ENCODE measurements at regions not wholly inside any gene's neighbourhood (a gene's known extent, or its start where the extent isn't known, plus 50 kb on each side); places are given as distances from the start of the nearest gene placed in this dataset.

DNA sequence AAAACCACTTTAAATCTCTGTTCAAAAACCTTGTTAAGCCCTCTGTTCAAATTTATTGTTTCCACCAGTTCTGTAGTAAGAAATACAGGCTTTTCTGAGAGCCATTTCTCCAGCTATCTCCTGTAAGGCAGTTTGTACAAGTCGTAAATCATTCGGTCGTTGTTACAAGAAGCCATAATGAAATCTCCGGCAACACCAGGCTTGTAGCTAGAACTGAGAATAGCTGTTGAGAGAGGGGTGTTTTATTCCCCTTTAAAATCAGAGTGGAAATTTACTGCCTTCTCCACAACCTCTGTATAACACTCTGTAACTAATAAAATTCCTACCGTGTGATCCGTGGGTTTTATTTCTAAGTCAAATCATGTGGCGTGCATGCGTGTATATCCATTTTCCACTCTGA lies 335.8 kb upstream of the KAZN start:
- Histone ChIP-seq H3K4me1 (ENCODE audit: control insufficient read depth in 1 of 2, extremely low read depth in 1 of 2, insufficient read depth in 2 of 2, low read length in 2 of 2) (no peaks in the 10 kb centered on the region), H3K9me3 (no peaks in the 10 kb centered on the region), H3K27ac (ENCODE audit: low read length) (no peak overlapping the region), H3K27me3 (replicated peaks in 1 of 2; ENCODE audit: control insufficient read depth in 2 of 2, extremely low read depth in 1 of 2, insufficient read depth in 2 of 2, low read length in 1 of 2) (peaks cover 0 to 9% of the 10 kb centered on the region in 2 experiments), H3K4me3 (ENCODE audit: control insufficient read depth in 1 of 2, extremely low read depth in 1 of 2, low read length in 1 of 2) (no peak overlapping the region), H3K36me3 (ENCODE audit: control insufficient read depth in 2 of 2, extremely low read depth in 1 of 2, insufficient read depth in 1 of 2, low read length in 1 of 2) (no peaks in the 10 kb centered on the region)
- whole genome bisulfite sequencing (ENCODE audit: insufficient coverage): no CpG with 5 or more reads among the region's 8 CpGs
- H3K36me3 Mint-ChIP-seq: no peaks in the 10 kb centered on the region
- ChIA-PET POLR2A (no interaction called here), CTCF (no interaction called here)
- H3K27ac Mint-ChIP-seq: no peak overlapping the region
- no peaks in the 10 kb centered on the region for H3K4me1 Mint-ChIP-seq
- H3K4me3 Mint-ChIP-seq: no peak overlapping the region
- ATAC-seq (replicated peaks in 1 of 4) (no peak), DNase-seq (no peak)
- peaks cover 5 to 17% of the 10 kb centered on the region in 2 donors for H3K27me3 Mint-ChIP-seq
- H3K9me3 Mint-ChIP-seq: no peaks in the 10 kb centered on the region

DNA sequence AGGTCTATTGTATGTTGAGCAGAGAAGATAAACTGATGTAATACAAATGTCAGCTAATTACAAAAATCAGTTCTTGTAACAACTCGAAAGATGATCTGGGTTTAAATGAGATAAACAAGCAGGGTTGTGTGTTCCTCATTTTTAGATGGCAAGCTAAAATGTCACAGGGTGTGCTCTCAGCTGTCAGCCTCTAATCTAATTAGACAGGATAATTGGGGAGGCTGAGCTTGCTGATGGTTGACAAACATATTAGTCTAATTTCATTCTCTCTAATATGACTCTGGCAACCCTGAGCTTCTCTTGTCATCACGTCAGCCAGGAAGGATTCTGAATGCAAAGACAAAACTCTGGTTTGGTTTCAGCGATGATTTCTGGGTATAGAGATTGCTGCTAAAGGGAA lies 335.3 kb upstream of the KAZN start:
- no peak overlapping the region for H3K4me3 Mint-ChIP-seq
- H3K36me3 Mint-ChIP-seq: no peaks in the 10 kb centered on the region
- no peaks in the 10 kb centered on the region for H3K9me3 Mint-ChIP-seq

DNA sequence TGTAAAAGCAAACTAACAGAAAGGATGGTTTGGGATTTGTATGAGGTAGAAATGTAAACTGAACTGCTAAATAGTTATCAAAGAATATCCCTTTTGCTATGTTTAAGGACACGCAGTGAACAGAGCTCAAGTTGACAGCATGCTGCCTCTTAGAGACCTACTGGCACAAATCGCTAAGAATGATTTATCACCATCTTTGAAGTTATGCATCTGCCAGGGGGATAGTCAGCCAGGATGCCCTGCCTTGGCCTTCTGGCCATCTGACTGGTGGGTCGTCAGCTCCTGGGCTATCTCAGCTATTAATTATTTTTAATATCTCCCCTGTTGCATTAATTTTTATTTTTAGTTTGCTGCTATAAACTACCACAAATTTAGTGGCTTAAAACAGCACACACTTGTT lies 334.8 kb upstream of the KAZN start:
- no peaks in the 10 kb centered on the region for H3K4me1 Mint-ChIP-seq
- Histone ChIP-seq H3K27ac (ENCODE audit: low read length) (no peak overlapping the region), H3K4me1 (ENCODE audit: control insufficient read depth in 1 of 2, extremely low read depth in 1 of 2, insufficient read depth in 2 of 2, low read length in 2 of 2) (no peaks in the 10 kb centered on the region), H3K4me3 (ENCODE audit: control insufficient read depth in 1 of 2, extremely low read depth in 1 of 2, low read length in 1 of 2) (no peak overlapping the region), H3K36me3 (ENCODE audit: control insufficient read depth in 2 of 2, extremely low read depth in 1 of 2, insufficient read depth in 1 of 2, low read length in 1 of 2) (no peaks in the 10 kb centered on the region), H3K27me3 (replicated peaks in 1 of 2; ENCODE audit: control insufficient read depth in 2 of 2, extremely low read depth in 1 of 2, insufficient read depth in 2 of 2, low read length in 1 of 2) (peaks cover 0 to 9% of the 10 kb centered on the region in 2 experiments), H3K9me3 (no peaks in the 10 kb centered on the region)
- 85% methylated on average over 2 of the region's 3 CpGs for WGBS (ENCODE audit: insufficient coverage)
- H3K4me3 Mint-ChIP-seq: no peak overlapping the region
- H3K36me3 Mint-ChIP-seq: no peaks in the 10 kb centered on the region
- no peak for DNase-seq
- POLR2A ChIA-PET: no interaction called here
- H3K9me3 Mint-ChIP-seq: no peaks in the 10 kb centered on the region
- peaks cover 8 to 17% of the 10 kb centered on the region in 2 donors for H3K27me3 Mint-ChIP-seq
- H3K27ac Mint-ChIP-seq: no peak overlapping the region
- CTCF ChIA-PET: no interaction called here
- ATAC-seq (replicated peaks in 1 of 4): no peak

More for the DNA sequence above, 335.3 kb upstream of the KAZN start:
- DNase-seq: no peak
- Mint-ChIP-seq H3K4me1 (no peaks in the 10 kb centered on the region), H3K27ac (no peak overlapping the region), H3K27me3 (peaks cover 7 to 17% of the 10 kb centered on the region in 2 donors)
- POLR2A ChIA-PET: no interaction called here
- no peaks in the 10 kb centered on the region for H3K9me3 ChIP-seq
- H3K27ac ChIP-seq (ENCODE audit: low read length): no peak overlapping the region
- 83% methylated on average over 1 of the region's 3 CpGs for WGBS (ENCODE audit: insufficient coverage)
- no peak for ATAC-seq (replicated peaks in 1 of 4)
- no peaks in the 10 kb centered on the region for H3K36me3 ChIP-seq (ENCODE audit: control insufficient read depth in 2 of 2, extremely low read depth in 1 of 2, insufficient read depth in 1 of 2, low read length in 1 of 2)
- no peak overlapping the region for H3K4me3 ChIP-seq (ENCODE audit: control insufficient read depth in 1 of 2, extremely low read depth in 1 of 2, low read length in 1 of 2)
- CTCF ChIA-PET: no interaction called here
- no peaks in the 10 kb centered on the region for H3K4me1 ChIP-seq (ENCODE audit: control insufficient read depth in 1 of 2, extremely low read depth in 1 of 2, insufficient read depth in 2 of 2, low read length in 2 of 2)
- peaks cover 0 to 9% of the 10 kb centered on the region in 2 experiments for H3K27me3 ChIP-seq (replicated peaks in 1 of 2; ENCODE audit: control insufficient read depth in 2 of 2, extremely low read depth in 1 of 2, insufficient read depth in 2 of 2, low read length in 1 of 2)

DNA sequence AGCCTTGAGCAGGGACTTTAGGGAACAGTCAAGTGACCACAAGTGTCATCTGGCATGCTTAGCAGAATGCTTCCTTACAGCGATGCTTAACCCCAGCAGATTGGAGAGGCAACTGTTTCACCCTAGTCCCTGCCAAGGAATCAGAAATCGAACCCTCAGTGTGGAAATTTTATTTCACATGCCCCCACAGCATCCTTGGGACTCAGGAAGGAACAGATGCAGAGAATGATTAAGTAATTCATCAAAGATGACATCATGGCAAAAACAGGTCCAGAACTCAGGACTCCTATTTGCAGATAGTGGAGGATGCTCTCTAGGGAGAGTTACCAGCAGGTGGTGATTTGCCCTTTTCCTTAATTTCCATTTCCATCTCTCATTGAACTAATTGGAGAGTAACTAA lies 333.0 kb upstream of the KAZN start:
- Mint-ChIP-seq H3K9me3 (no peaks in the 10 kb centered on the region), H3K4me1 (no peaks in the 10 kb centered on the region), H3K27me3 (peaks cover 6 to 17% of the 10 kb centered on the region in 2 donors), H3K36me3 (no peaks in the 10 kb centered on the region), H3K4me3 (no peak overlapping the region), H3K27ac (no peak overlapping the region)
- Histone ChIP-seq H3K36me3 (ENCODE audit: control insufficient read depth in 2 of 2, extremely low read depth in 1 of 2, insufficient read depth in 1 of 2, low read length in 1 of 2) (no peaks in the 10 kb centered on the region), H3K9me3 (no peaks in the 10 kb centered on the region), H3K4me3 (ENCODE audit: control insufficient read depth in 1 of 2, extremely low read depth in 1 of 2, low read length in 1 of 2) (no peak overlapping the region), H3K4me1 (ENCODE audit: control insufficient read depth in 1 of 2, extremely low read depth in 1 of 2, insufficient read depth in 2 of 2, low read length in 2 of 2) (no peaks in the 10 kb centered on the region), H3K27me3 (replicated peaks in 1 of 2; ENCODE audit: control insufficient read depth in 2 of 2, extremely low read depth in 1 of 2, insufficient read depth in 2 of 2, low read length in 1 of 2) (peaks cover 0 to under 1% of the 10 kb centered on the region in 2 experiments), H3K27ac (ENCODE audit: low read length) (no peak overlapping the region)
- no peak for DNase-seq
- ATAC-seq (replicated peaks in 1 of 4): no peak
- 88% methylated on average over 1 of the region's 2 CpGs for WGBS (ENCODE audit: insufficient coverage)
- POLR2A ChIA-PET: no interaction called here
- CTCF ChIA-PET: no interaction called here

DNA sequence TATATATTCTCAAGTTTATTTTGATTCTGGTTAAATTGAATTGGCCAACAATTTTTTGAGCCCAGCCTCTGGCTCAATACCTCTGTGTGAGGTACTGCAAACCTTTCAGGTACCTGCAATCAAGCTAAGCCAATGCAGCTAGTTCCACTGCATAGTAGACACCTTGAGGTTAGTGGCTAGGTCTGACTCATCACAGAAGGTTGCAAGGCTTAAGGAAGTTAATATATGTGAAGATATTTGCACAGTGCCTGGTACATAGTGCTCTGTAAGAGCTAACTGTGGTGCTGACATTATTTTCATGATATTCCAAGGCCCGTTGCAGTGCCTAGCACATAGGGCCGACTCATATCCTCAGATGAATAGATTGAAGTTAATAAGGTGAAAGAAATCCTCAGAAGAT lies 330.5 kb upstream of the KAZN start:
- WGBS (ENCODE audit: insufficient coverage): no CpG with 5 or more reads among the region's 2 CpGs
- no peak for ATAC-seq (replicated peaks in 1 of 4)
- H3K27me3 ChIP-seq (replicated peaks in 1 of 2; ENCODE audit: control insufficient read depth in 2 of 2, extremely low read depth in 1 of 2, insufficient read depth in 2 of 2, low read length in 1 of 2): no peaks in the 10 kb centered on the region
- H3K4me3 ChIP-seq (ENCODE audit: control insufficient read depth in 1 of 2, extremely low read depth in 1 of 2, low read length in 1 of 2): no peak overlapping the region
- Mint-ChIP-seq H3K27ac (no peak overlapping the region), H3K4me3 (no peak overlapping the region), H3K36me3 (no peaks in the 10 kb centered on the region), H3K27me3 (peaks cover 6 to 10% of the 10 kb centered on the region in 2 donors), H3K9me3 (peaks cover 0 to 5% (median 0%) of the 10 kb centered on the region in 3 donors), H3K4me1 (no peaks in the 10 kb centered on the region)
- H3K9me3 ChIP-seq: no peaks in the 10 kb centered on the region
- no peak for DNase-seq
- no peak overlapping the region for H3K27ac ChIP-seq (ENCODE audit: low read length)
- POLR2A ChIA-PET: no interaction called here
- no peaks in the 10 kb centered on the region for H3K4me1 ChIP-seq (ENCODE audit: control insufficient read depth in 1 of 2, extremely low read depth in 1 of 2, insufficient read depth in 2 of 2, low read length in 2 of 2)
- no peaks in the 10 kb centered on the region for H3K36me3 ChIP-seq (ENCODE audit: control insufficient read depth in 2 of 2, extremely low read depth in 1 of 2, insufficient read depth in 1 of 2, low read length in 1 of 2)
- CTCF ChIA-PET: no interaction called here

DNA sequence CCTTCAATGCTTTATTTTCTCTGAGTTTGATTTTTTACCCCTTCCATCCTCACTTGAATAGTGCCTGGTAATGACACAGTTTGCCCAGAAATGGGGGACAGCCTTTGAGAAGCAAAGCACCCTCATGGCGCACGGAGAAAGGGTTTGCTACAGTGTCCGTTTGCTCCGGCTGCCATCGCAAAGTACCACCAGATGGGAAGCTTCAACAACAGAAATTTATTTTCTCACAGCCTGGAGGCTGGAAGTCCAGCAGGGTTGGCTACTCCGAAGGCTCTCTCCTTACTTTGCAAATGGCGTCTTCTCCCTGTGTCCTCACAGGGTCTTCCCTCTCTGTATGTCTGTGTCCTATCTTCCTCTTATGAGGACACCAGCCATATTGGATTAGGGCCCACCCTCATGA lies 327.7 kb upstream of the KAZN start:
- Histone ChIP-seq H3K4me3 (ENCODE audit: control insufficient read depth in 1 of 2, extremely low read depth in 1 of 2, low read length in 1 of 2) (no peak overlapping the region), H3K27ac (ENCODE audit: low read length) (no peak overlapping the region), H3K27me3 (replicated peaks in 1 of 2; ENCODE audit: control insufficient read depth in 2 of 2, extremely low read depth in 1 of 2, insufficient read depth in 2 of 2, low read length in 1 of 2) (no peaks in the 10 kb centered on the region), H3K4me1 (ENCODE audit: control insufficient read depth in 1 of 2, extremely low read depth in 1 of 2, insufficient read depth in 2 of 2, low read length in 2 of 2) (no peaks in the 10 kb centered on the region), H3K9me3 (no peaks in the 10 kb centered on the region), H3K36me3 (ENCODE audit: control insufficient read depth in 2 of 2, extremely low read depth in 1 of 2, insufficient read depth in 1 of 2, low read length in 1 of 2) (no peaks in the 10 kb centered on the region)
- ATAC-seq (replicated peaks in 1 of 4) (no peak), DNase-seq (no peak)
- Mint-ChIP-seq H3K4me1 (no peaks in the 10 kb centered on the region), H3K27me3 (peaks cover 0 to 5% of the 10 kb centered on the region in 2 donors), H3K27ac (no peak overlapping the region), H3K36me3 (no peaks in the 10 kb centered on the region), H3K9me3 (peaks cover 0 to 5% (median 0%) of the 10 kb centered on the region in 3 donors), H3K4me3 (no peak overlapping the region)
- ChIA-PET CTCF (no interaction called here), POLR2A (no interaction called here)
- 95% methylated on average over 4 of the region's 7 CpGs for WGBS (ENCODE audit: insufficient coverage)

DNA sequence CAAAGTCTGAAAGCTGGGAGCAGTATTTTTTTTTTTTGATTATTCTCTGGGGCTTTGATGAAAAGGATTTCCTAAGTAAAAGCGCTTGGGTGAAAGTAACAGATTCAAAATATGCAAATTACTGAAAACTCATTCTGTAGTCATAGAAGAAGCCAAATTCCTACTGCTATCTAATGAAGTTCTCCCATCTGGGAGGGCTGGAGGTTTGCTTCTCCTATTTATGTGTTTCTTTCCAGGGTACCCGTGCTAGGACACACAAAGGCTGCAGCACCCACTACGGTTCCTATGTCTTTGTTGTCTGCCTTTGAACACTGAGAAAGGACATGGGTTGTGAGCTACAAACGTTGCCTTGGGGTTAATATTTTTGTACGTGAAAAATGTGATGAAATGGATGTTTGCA lies 324.7 kb upstream of the KAZN start:
- ChIA-PET POLR2A (no interaction called here), CTCF (interaction anchor here in 1 of 2 donors (0.6 kb wide), 1 partner anchor 30 kb away, joined by 3 read pairs; no protein-coding TSS in a partner anchor)
- no peaks in the 10 kb centered on the region for H3K36me3 ChIP-seq (ENCODE audit: control insufficient read depth in 2 of 2, extremely low read depth in 1 of 2, insufficient read depth in 1 of 2, low read length in 1 of 2)
- ATAC-seq (replicated peaks in 1 of 4) (no peak), DNase-seq (no peak)
- no peak overlapping the region for H3K4me3 Mint-ChIP-seq
- H3K27ac Mint-ChIP-seq: no peak overlapping the region
- no peaks in the 10 kb centered on the region for H3K4me1 Mint-ChIP-seq
- H3K4me3 ChIP-seq (ENCODE audit: control insufficient read depth in 1 of 2, extremely low read depth in 1 of 2, low read length in 1 of 2): no peak overlapping the region
- no peak overlapping the region for H3K27ac ChIP-seq (ENCODE audit: low read length)
- H3K27me3 Mint-ChIP-seq: no peaks in the 10 kb centered on the region
- no peaks in the 10 kb centered on the region for H3K27me3 ChIP-seq (replicated peaks in 1 of 2; ENCODE audit: control insufficient read depth in 2 of 2, extremely low read depth in 1 of 2, insufficient read depth in 2 of 2, low read length in 1 of 2)
- H3K4me1 ChIP-seq (ENCODE audit: control insufficient read depth in 1 of 2, extremely low read depth in 1 of 2, insufficient read depth in 2 of 2, low read length in 2 of 2): no peaks in the 10 kb centered on the region
- peaks cover 0 to 5% (median 0%) of the 10 kb centered on the region in 3 donors for H3K9me3 Mint-ChIP-seq
- no peaks in the 10 kb centered on the region for H3K36me3 Mint-ChIP-seq
- 78% methylated on average over 2 of the region's 5 CpGs for WGBS (ENCODE audit: insufficient coverage)
- H3K9me3 ChIP-seq: no peaks in the 10 kb centered on the region

Measured in T-cell (primary cell).